ENCODE measurements at regions not wholly inside any gene's neighbourhood (a gene's known extent, or its start where the extent isn't known, plus 50 kb on each side); places are given as distances from the start of the nearest gene placed in this dataset.
"Not testable (repeated sequence)": the region's sequence is repeated elsewhere in the genome, so short reads cannot be mapped to it uniquely, and the experiment has no call there.

- Histone ChIP-seq H3K4me2 (ENCODE audit: insufficient read depth, low read length) (no peak overlapping the region), H3K27me3 (ENCODE audit: control insufficient read depth in 2 of 2, insufficient read depth in 2 of 2, low read length in 2 of 2) (no peaks in the 10 kb centered on the region), H3K9me1 (replicated peaks; ENCODE audit: control insufficient read depth, extremely low read depth, insufficient read depth, low read length) (no peaks in the 10 kb centered on the region), H2AFZ (ENCODE audit: low read depth, low read length) (no peak overlapping the region), H3K4me1 (ENCODE audit: control insufficient read depth, extremely low read depth, insufficient read depth, low read length) (no peaks in the 10 kb centered on the region), H3K27ac (ENCODE audit: insufficient read depth, low read depth, low read length) (no peak overlapping the region), H3K9ac (replicated peaks; ENCODE audit: extremely low read depth, insufficient read depth, low read length) (no peak overlapping the region), H3K79me2 (ENCODE audit: control insufficient read depth, insufficient read depth, low read length) (no peaks in the 10 kb centered on the region), H3K36me3 (ENCODE audit: control insufficient read depth in 2 of 2, extremely low read depth in 1 of 2, insufficient read depth in 2 of 2, low read length in 2 of 2) (no peaks in the 10 kb centered on the region), H3K4me3 (replicated peaks in 1 of 3; ENCODE audit: insufficient read depth in 1 of 3, low read depth in 1 of 3, low read length in 3 of 3) (no peak overlapping the region), H3K9me3 (replicated peaks; ENCODE audit: control insufficient read depth, insufficient read depth, low read length) (no peaks in the 10 kb centered on the region), H4K20me1 (replicated peaks; ENCODE audit: control insufficient read depth, extremely low read depth, insufficient read depth, low read length) (no peaks in the 10 kb centered on the region)
- intact Hi-C loops (cut with micrococcal nuclease) = no loop called here
- ChIA-PET POLR2A (no interaction called here), CTCF (no interaction called here)
- no peak for TF ChIP-seq MAX (IDR thresholded peaks at IDR 0.05; ENCODE audit: insufficient read depth, insufficient read length)
- FAIRE-seq (no peak), DNase-seq (ENCODE audit: low read depth, low spot score) (no peak)
- BruUV-seq (replicated peaks) = no TSS peak
- dilution Hi-C loops (cut with MboI; ENCODE audit: extremely low pct_ligation_motif_present, low sequenced_read_pairs) = no loop called here
Observed at GRCh38 chr5:152164860-152165259, 240.2 kb upstream of the GLRA1 start.

- H2AFZ ChIP-seq (ENCODE audit: low read depth, low read length); intact Hi-C loops (cut with micrococcal nuclease); H3K9ac ChIP-seq (replicated peaks; ENCODE audit: extremely low read depth, insufficient read depth, low read length); DNase-seq (ENCODE audit: low read depth, low spot score); H3K4me3 ChIP-seq (replicated peaks in 1 of 3; ENCODE audit: insufficient read depth in 1 of 3, low read depth in 1 of 3, low read length in 3 of 3); H4K20me1 ChIP-seq (replicated peaks; ENCODE audit: control insufficient read depth, extremely low read depth, insufficient read depth, low read length); H3K27me3 ChIP-seq (ENCODE audit: control insufficient read depth in 2 of 2, insufficient read depth in 2 of 2, low read length in 2 of 2); CTCF ChIA-PET; H3K9me1 ChIP-seq (replicated peaks; ENCODE audit: control insufficient read depth, extremely low read depth, insufficient read depth, low read length); FAIRE-seq; H3K4me1 ChIP-seq (ENCODE audit: control insufficient read depth, extremely low read depth, insufficient read depth, low read length); H3K9me3 ChIP-seq (replicated peaks; ENCODE audit: control insufficient read depth, insufficient read depth, low read length); POLR2A ChIA-PET; H3K27ac ChIP-seq (ENCODE audit: insufficient read depth, low read depth, low read length); H3K79me2 ChIP-seq (ENCODE audit: control insufficient read depth, insufficient read depth, low read length); H3K36me3 ChIP-seq (ENCODE audit: control insufficient read depth in 2 of 2, extremely low read depth in 1 of 2, insufficient read depth in 2 of 2, low read length in 2 of 2); BruUV-seq (replicated peaks); dilution Hi-C loops (cut with MboI; ENCODE audit: extremely low pct_ligation_motif_present, low sequenced_read_pairs); H3K4me2 ChIP-seq (ENCODE audit: insufficient read depth, low read length): not testable (repeated sequence)
Observed at GRCh38 chr5:152159894-152160293, 235.2 kb upstream of the GLRA1 start.

- CTCF ChIA-PET; FAIRE-seq; BruUV-seq (replicated peaks); H3K79me2 ChIP-seq (ENCODE audit: control insufficient read depth, insufficient read depth, low read length); H3K27ac ChIP-seq (ENCODE audit: insufficient read depth, low read depth, low read length); dilution Hi-C loops (cut with MboI; ENCODE audit: extremely low pct_ligation_motif_present, low sequenced_read_pairs); H3K4me1 ChIP-seq (ENCODE audit: control insufficient read depth, extremely low read depth, insufficient read depth, low read length); H4K20me1 ChIP-seq (replicated peaks; ENCODE audit: control insufficient read depth, extremely low read depth, insufficient read depth, low read length); H3K9me1 ChIP-seq (replicated peaks; ENCODE audit: control insufficient read depth, extremely low read depth, insufficient read depth, low read length); H3K4me2 ChIP-seq (ENCODE audit: insufficient read depth, low read length); H3K27me3 ChIP-seq (ENCODE audit: control insufficient read depth in 2 of 2, insufficient read depth in 2 of 2, low read length in 2 of 2); intact Hi-C loops (cut with micrococcal nuclease); H3K4me3 ChIP-seq (replicated peaks in 1 of 3; ENCODE audit: insufficient read depth in 1 of 3, low read depth in 1 of 3, low read length in 3 of 3); H3K9me3 ChIP-seq (replicated peaks; ENCODE audit: control insufficient read depth, insufficient read depth, low read length); DNase-seq (ENCODE audit: low read depth, low spot score); H3K36me3 ChIP-seq (ENCODE audit: control insufficient read depth in 2 of 2, extremely low read depth in 1 of 2, insufficient read depth in 2 of 2, low read length in 2 of 2); POLR2A ChIA-PET; H2AFZ ChIP-seq (ENCODE audit: low read depth, low read length); H3K9ac ChIP-seq (replicated peaks; ENCODE audit: extremely low read depth, insufficient read depth, low read length): not testable (repeated sequence)
Observed at GRCh38 chr5:152154452-152154851, 229.8 kb upstream of the GLRA1 start.

Measured in endothelial cell of umbilical vein (primary cell).